Osteoblast (primary cell): ENCODE measurements at regions not wholly inside any gene's neighbourhood (a gene's known extent, or its start where the extent isn't known, plus 50 kb on each side); places are given as distances from the start of the nearest gene placed in this dataset.

ENCODE experiments used
- DNase-seq: peaks from one replicate; pipeline ENCODE4 v3.0.0; 2011; ENCODE audit warnings: low spot score, mixed read lengths; ENCODE audit not compliant: insufficient read length; ENCODE audit errors: missing footprints
- H2AFZ ChIP-seq: 2 replicates; pipeline ENCODE4 v1.6.0; 2011; ENCODE audit warnings: mild to moderate bottlenecking, low read length
- H3K27ac ChIP-seq: 2 replicates; pipeline ENCODE4 v1.5.1; 2011; ENCODE audit warnings: mild to moderate bottlenecking, low read depth, low read length, moderate library complexity
- H3K27me3 ChIP-seq: 2 replicates; pipeline ENCODE4 v1.6.0; 2012; ENCODE audit warnings: mild to moderate bottlenecking, control low read depth, inconsistent platforms, low read length, moderate library complexity; ENCODE audit not compliant: insufficient read depth
- H3K36me3 ChIP-seq: 2 replicates; pipeline ENCODE4 v1.5.1; 2011; ENCODE audit warnings: mild to moderate bottlenecking, low read length, control low read depth, moderate library complexity; ENCODE audit not compliant: insufficient read depth
- H3K4me1 ChIP-seq: 2 replicates; pipeline ENCODE4 v1.5.1; 2011; ENCODE audit warnings: mild to moderate bottlenecking, low read length, control low read depth, moderate library complexity; ENCODE audit not compliant: insufficient read depth
- H3K4me2 ChIP-seq: 2 replicates; pipeline ENCODE4 v1.6.0; 2011; ENCODE audit warnings: mild to moderate bottlenecking, low read length; ENCODE audit not compliant: insufficient read depth
- H3K4me3 ChIP-seq: fragments of 200-600 bp; sonication (generic); 3 replicates; pipeline ENCODE4 v1.5.1; 2012; ENCODE audit warnings: mild to moderate bottlenecking, low read length, inconsistent platforms; ENCODE audit not compliant: insufficient read depth
- H3K79me2 ChIP-seq: 2 replicates; pipeline ENCODE4 v1.6.0; 2012; ENCODE audit warnings: mild to moderate bottlenecking, low read length, control low read depth, inconsistent platforms; ENCODE audit not compliant: insufficient read depth
- H3K9me3 ChIP-seq: 2 replicates; pipeline ENCODE4 v1.5.1; 2011; ENCODE audit warnings: low read depth, low read length, control low read depth
- H4K20me1 ChIP-seq: 2 replicates; pipeline ENCODE4 v1.6.0; 2012; ENCODE audit warnings: mild to moderate bottlenecking, low read length, control low read depth; ENCODE audit not compliant: insufficient read depth
- CTCF ChIP-seq: IDR thresholded peaks from 2 replicates; pipeline ENCODE4 v1.5.1; 2011; ENCODE audit warnings: mild to moderate bottlenecking, low read depth, low read length, moderate library complexity; ENCODE audit errors: extremely low read depth

- TF ChIP-seq CTCF, result no peak
- H3K4me3 ChIP-seq, result no peak overlapping the region
- no peak overlapping the region for H3K4me2 ChIP-seq
- no peaks in the 10 kb centered on the region for H3K79me2 ChIP-seq
- no peaks in the 10 kb centered on the region for H3K36me3 ChIP-seq
- no peaks in the 10 kb centered on the region for H3K27me3 ChIP-seq
- no peaks in the 10 kb centered on the region for H3K9me3 ChIP-seq
- H3K4me1 ChIP-seq, result no peaks in the 10 kb centered on the region
- no peak for DNase-seq
- no peak overlapping the region for H3K27ac ChIP-seq
- H4K20me1 ChIP-seq, result no peaks in the 10 kb centered on the region
- H2AFZ ChIP-seq, result no peak overlapping the region
These were observed 207.0 kb downstream of the DMAC1 start for GRCh38 chr9:7592321-7593316.

GRCh38 chr9:7591501-7591900, 208.1 kb downstream of the DMAC1 start:
- H3K4me3 ChIP-seq, result no peak overlapping the region
- H3K79me2 ChIP-seq, result no peaks in the 10 kb centered on the region
- DNase-seq, result peak; percentile 64

GRCh38 chr9:7580568-7580967, 219.0 kb downstream of the DMAC1 start:
- no peak for DNase-seq
- Histone ChIP-seq H3K9me3 (no peaks in the 10 kb centered on the region), H3K4me3 (no peak overlapping the region), H3K79me2 (no peaks in the 10 kb centered on the region), H4K20me1 (no peaks in the 10 kb centered on the region), H3K4me1 (no peaks in the 10 kb centered on the region), H3K36me3 (no peaks in the 10 kb centered on the region), H3K27me3 (no peaks in the 10 kb centered on the region), H2AFZ (no peak overlapping the region), H3K27ac (no peak overlapping the region), H3K4me2 (no peak overlapping the region)
- TF ChIP-seq CTCF, result no peak

More at GRCh38 chr9:7591501-7591900, 208.1 kb downstream of the DMAC1 start:
- Histone ChIP-seq H2AFZ (no peak overlapping the region), H3K9me3 (no peaks in the 10 kb centered on the region), H3K27ac (no peak overlapping the region), H4K20me1 (no peaks in the 10 kb centered on the region), H3K36me3 (no peaks in the 10 kb centered on the region), H3K27me3 (no peaks in the 10 kb centered on the region), H3K4me2 (no peak overlapping the region), H3K4me1 (no peaks in the 10 kb centered on the region)
- TF ChIP-seq CTCF, result no peak

- Histone ChIP-seq H3K36me3 (no peaks in the 10 kb centered on the region), H3K4me2 (no peak overlapping the region), H2AFZ (no peak overlapping the region), H4K20me1 (no peaks in the 10 kb centered on the region), H3K27ac (no peak overlapping the region), H3K4me1 (no peaks in the 10 kb centered on the region), H3K79me2 (no peaks in the 10 kb centered on the region), H3K9me3 (no peaks in the 10 kb centered on the region), H3K27me3 (no peaks in the 10 kb centered on the region), H3K4me3 (no peak overlapping the region)
- no peak for DNase-seq
- TF ChIP-seq CTCF, result no peak
These were observed 220.2 kb downstream of the DMAC1 start for GRCh38 chr9:7579351-7579750.
